ENCODE measurements at regions not wholly inside any gene's neighbourhood (a gene's known extent, or its start where the extent isn't known, plus 50 kb on each side); places are given as distances from the start of the nearest gene placed in this dataset.

DNA sequence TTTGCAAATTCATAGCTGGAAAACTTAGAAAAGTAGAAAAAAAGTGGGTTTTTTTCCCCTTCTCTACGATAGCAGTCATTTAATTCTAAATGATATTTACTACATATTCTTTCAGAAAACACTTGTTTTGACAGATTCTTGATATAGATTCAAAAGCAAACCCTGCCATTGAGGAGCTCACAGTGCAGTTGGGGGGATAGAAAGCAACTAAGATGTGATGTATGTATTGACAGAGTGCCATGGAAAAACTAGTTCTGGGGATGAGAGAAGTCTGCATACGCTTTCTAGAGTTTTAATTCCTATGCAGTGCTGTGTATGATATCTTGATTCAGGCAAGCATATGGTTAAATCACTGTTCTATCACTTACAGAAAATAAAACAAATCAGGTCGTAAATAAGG, 436.6 kb upstream of the GHITM start:
- Histone ChIP-seq H3K4me3 (ENCODE audit: low read length in 3 of 3) (no peak overlapping the region), H3K27me3 (ENCODE audit: control insufficient read depth, insufficient read depth, low read length) (no peaks in the 10 kb centered on the region), H3K36me3 (ENCODE audit: control insufficient read depth in 2 of 3, insufficient read depth in 3 of 3, low read length in 3 of 3) (no peaks in the 10 kb centered on the region), H3K4me1 (ENCODE audit: control insufficient read depth in 2 of 3, insufficient read depth in 2 of 3, low read depth in 1 of 3, low read length in 3 of 3) (no peaks in the 10 kb centered on the region), H3K9ac (ENCODE audit: low read length in 3 of 3) (no peak overlapping the region), H3K27ac (ENCODE audit: low read depth in 2 of 2, low read length in 2 of 2) (no peak overlapping the region), H3K9me3 (ENCODE audit: control insufficient read depth in 2 of 3, insufficient read depth in 1 of 3, low read length in 3 of 3) (no peaks in the 10 kb centered on the region)
- DNase-seq (no peak), FAIRE-seq (no peak)
- intact Hi-C loops (cut with DNase I): no loop called here
- TF ChIP-seq, protein P1, sequence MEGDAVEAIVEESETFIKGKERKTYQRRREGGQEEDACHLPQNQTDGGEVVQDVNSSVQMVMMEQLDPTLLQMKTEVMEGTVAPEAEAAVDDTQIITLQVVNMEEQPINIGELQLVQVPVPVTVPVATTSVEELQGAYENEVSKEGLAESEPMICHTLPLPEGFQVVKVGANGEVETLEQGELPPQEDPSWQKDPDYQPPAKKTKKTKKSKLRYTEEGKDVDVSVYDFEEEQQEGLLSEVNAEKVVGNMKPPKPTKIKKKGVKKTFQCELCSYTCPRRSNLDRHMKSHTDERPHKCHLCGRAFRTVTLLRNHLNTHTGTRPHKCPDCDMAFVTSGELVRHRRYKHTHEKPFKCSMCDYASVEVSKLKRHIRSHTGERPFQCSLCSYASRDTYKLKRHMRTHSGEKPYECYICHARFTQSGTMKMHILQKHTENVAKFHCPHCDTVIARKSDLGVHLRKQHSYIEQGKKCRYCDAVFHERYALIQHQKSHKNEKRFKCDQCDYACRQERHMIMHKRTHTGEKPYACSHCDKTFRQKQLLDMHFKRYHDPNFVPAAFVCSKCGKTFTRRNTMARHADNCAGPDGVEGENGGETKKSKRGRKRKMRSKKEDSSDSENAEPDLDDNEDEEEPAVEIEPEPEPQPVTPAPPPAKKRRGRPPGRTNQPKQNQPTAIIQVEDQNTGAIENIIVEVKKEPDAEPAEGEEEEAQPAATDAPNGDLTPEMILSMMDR (IDR thresholded peaks at IDR 0.05; ENCODE audit: borderline replicate concordance, extremely low read depth, insufficient read depth): no peak

DNA sequence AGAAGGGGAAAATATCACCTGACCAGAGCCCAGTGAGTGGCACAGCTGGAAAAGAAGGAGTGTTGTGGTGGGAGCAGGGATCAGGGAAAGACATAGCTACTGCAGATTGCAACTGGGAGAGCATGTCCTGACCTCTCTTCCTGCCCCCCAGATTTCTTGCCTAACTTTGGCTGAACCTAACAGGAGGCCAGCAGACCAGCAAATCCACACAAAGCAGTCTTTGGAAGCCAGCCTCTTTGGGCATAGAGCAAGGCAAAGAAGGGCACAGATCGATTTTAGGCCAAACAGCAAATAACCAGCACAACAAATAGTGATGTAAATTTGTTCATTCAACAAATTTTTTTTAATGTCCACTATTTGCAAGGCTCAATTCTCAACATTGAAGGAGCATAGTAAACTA, 433.2 kb upstream of the GHITM start:
- H3K4me3 ChIP-seq (ENCODE audit: low read length in 3 of 3): no peak overlapping the region
- no peak overlapping the region for H3K9ac ChIP-seq (ENCODE audit: low read length in 3 of 3)
- H3K27ac ChIP-seq (ENCODE audit: low read depth in 2 of 2, low read length in 2 of 2): no peak overlapping the region
- no peak for DNase-seq
- H3K36me3 ChIP-seq (ENCODE audit: control insufficient read depth in 2 of 3, insufficient read depth in 3 of 3, low read length in 3 of 3): no peaks in the 10 kb centered on the region
- intact Hi-C loops (cut with DNase I): no loop called here
- H3K27me3 ChIP-seq (ENCODE audit: control insufficient read depth, insufficient read depth, low read length): no peaks in the 10 kb centered on the region
- H3K4me1 ChIP-seq (ENCODE audit: control insufficient read depth in 2 of 3, insufficient read depth in 2 of 3, low read depth in 1 of 3, low read length in 3 of 3): no peaks in the 10 kb centered on the region
- TF ChIP-seq, protein P1 (IDR thresholded peaks at IDR 0.05; ENCODE audit: borderline replicate concordance, extremely low read depth, insufficient read depth): no peak
- FAIRE-seq: no peak
- no peaks in the 10 kb centered on the region for H3K9me3 ChIP-seq (ENCODE audit: control insufficient read depth in 2 of 3, insufficient read depth in 1 of 3, low read length in 3 of 3)

DNA sequence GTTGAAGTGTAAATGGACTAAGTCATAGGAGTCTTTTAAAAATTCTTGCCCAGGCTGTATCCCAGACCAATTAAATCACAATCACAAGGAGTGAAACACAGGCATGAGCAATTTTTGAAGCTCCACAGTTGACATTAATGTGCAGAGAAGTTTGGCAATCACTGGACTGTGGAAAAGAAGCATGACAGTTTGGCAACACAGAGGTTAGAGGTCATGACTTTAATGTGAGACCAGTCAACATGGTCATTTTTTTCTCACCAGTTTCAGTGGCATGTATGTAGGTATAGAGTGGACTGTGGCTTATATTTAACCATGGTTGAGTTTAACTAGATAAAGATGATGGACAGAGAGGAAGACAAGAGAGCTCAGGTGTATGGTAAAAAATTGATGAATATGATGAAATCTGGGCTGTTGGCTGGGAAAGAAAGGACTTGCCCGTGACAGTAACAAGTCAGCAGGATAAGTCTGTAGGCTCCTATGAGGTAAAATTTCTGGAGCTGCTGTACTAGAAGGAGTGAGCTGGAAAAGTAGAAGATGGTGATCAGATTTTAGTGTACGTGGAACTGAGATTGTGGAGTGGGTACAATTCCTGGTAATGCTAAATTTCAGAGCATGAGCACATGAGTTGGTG, 432.2 kb upstream of the GHITM start:
- Histone ChIP-seq H3K9ac (ENCODE audit: low read length in 3 of 3) (no peak overlapping the region), H3K36me3 (ENCODE audit: control insufficient read depth in 2 of 3, insufficient read depth in 3 of 3, low read length in 3 of 3) (no peaks in the 10 kb centered on the region), H3K27ac (ENCODE audit: low read depth in 2 of 2, low read length in 2 of 2) (no peak overlapping the region), H3K27me3 (ENCODE audit: control insufficient read depth, insufficient read depth, low read length) (no peaks in the 10 kb centered on the region), H3K9me3 (ENCODE audit: control insufficient read depth in 2 of 3, insufficient read depth in 1 of 3, low read length in 3 of 3) (no peaks in the 10 kb centered on the region), H3K4me1 (ENCODE audit: control insufficient read depth in 2 of 3, insufficient read depth in 2 of 3, low read depth in 1 of 3, low read length in 3 of 3) (no peaks in the 10 kb centered on the region), H3K4me3 (ENCODE audit: low read length in 3 of 3) (no peak overlapping the region)
- no peak for FAIRE-seq
- TF ChIP-seq, protein P1 (IDR thresholded peaks at IDR 0.05; ENCODE audit: borderline replicate concordance, extremely low read depth, insufficient read depth): no peak
- peak in 2 of 5 donors; percentile 7 to 10 for DNase-seq
- intact Hi-C loops (cut with DNase I): no loop called here

DNA sequence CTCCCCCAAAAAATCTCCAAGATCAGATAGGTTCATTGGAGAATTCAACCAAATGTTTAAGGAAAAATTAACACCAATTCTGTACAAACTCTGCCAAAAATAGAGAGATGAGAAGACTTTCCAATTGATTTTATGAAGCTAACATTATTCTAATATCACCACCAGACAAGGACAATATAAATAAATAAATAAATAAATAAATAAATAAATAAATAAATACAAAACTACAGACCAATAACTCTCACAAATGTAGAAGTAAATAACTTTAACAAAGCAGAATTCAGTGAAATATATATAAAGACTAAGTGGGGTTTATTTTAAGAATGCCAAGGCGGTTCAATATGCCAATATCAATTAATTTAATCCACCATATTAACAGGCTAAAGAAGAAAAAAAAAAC, 425.9 kb upstream of the GHITM start:
- no peak overlapping the region for H3K9ac ChIP-seq (ENCODE audit: low read length in 3 of 3)
- intact Hi-C loops (cut with DNase I): no loop called here
- no peaks in the 10 kb centered on the region for H3K4me1 ChIP-seq (ENCODE audit: control insufficient read depth in 2 of 3, insufficient read depth in 2 of 3, low read depth in 1 of 3, low read length in 3 of 3)
- FAIRE-seq: no peak
- H3K27me3 ChIP-seq (ENCODE audit: control insufficient read depth, insufficient read depth, low read length): no peaks in the 10 kb centered on the region
- H3K4me3 ChIP-seq (ENCODE audit: low read length in 3 of 3): no peak overlapping the region
- no peaks in the 10 kb centered on the region for H3K9me3 ChIP-seq (ENCODE audit: control insufficient read depth in 2 of 3, insufficient read depth in 1 of 3, low read length in 3 of 3)
- TF ChIP-seq, protein P1 (IDR thresholded peaks at IDR 0.05; ENCODE audit: borderline replicate concordance, extremely low read depth, insufficient read depth): no peak
- no peak overlapping the region for H3K27ac ChIP-seq (ENCODE audit: low read depth in 2 of 2, low read length in 2 of 2)
- no peak for DNase-seq
- H3K36me3 ChIP-seq (ENCODE audit: control insufficient read depth in 2 of 3, insufficient read depth in 3 of 3, low read length in 3 of 3): no peaks in the 10 kb centered on the region
